GM19455 (cell line): ENCODE measurements at regions not wholly inside any gene's neighbourhood (a gene's known extent, or its start where the extent isn't known, plus 50 kb on each side); places are given as distances from the start of the nearest gene placed in this dataset.
A peak's percentile ranks its signal among the peaks of the same experiment; 100 is the strongest.

Experiments used
- ATAC-seq: cut with Tn5 transposase; IDR thresholded peaks from one replicate; pipeline ENCODE4 v1.9.1; 2021; ENCODE audit not compliant: unreplicated experiment

DNA sequence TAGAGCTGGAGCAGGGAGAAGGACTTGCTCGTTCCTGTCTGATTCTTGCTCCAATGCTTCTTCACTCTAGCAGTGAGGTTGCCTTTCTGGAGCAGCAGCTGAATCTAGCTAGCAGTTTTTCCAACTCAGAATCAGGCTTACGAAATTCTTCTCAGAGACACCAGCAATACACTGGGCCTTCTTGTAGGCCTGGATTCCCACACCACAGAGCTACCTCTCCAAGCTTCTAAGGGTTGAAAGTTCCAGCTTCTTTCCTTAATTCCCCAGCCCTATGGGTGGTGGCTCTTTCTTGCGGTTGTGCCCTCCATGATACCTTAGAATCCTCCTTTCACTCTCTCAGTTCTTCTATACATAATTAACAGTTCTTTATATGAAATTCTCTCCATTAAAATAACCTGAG, 586.6 kb downstream of the INHBA start:
- no peak for ATAC-seq

DNA sequence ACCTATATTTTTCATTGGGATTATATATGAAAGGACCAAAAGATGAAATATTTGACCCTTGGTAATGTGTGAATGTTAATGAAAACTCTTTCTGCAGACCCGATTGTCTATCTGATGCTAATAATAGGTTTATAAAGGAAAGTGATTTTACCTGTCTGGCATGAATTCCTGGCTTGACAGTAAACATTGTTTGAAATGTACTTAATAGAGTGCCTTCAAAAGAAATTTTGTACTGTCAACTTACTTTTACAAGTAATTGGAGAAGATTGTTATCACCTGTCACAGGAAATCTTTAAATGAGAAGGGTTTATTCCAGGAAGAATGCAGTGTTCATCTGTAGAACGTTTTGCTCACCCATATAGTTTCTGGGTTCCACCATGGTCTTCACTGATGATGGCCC, 588.2 kb downstream of the INHBA start:
- ATAC-seq: no peak

DNA sequence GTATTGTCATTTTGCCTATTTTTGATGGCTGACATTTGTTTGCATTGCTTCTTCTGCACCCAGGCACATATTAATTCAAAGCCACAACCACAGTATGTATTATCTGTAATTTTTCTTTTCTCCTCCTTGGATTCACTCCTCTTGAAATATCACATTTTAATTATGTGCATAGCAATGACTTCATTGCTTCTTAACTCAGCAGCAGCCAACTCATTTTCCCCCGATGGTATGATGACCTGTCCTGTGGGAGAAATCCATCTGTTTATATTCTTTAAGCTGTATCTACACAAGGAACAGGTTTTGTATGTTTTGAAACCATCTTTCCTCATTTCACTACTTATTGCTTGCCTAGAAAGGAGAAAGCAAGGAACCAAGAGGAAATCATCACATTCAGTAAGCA, 588.8 kb downstream of the INHBA start:
- ATAC-seq: no peak

DNA sequence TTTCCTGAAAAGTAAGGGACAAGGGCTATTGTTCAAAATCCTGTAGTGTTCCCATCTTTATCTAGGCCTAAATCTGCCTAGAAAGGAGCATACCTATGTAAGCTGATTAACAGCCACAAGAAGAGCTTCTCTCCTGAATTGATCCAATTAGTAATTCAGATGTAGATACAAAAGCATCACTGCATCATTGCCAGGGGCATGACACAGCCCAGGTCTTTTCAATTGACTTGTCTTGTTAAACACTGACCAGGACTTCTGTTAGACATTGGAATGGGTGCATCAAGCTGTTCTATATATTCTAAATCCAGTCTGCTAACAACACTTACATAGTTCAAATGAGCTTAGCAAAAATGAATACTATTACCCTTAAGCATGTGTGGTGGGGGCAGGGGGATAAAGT, 589.2 kb downstream of the INHBA start:
- no peak for ATAC-seq

DNA sequence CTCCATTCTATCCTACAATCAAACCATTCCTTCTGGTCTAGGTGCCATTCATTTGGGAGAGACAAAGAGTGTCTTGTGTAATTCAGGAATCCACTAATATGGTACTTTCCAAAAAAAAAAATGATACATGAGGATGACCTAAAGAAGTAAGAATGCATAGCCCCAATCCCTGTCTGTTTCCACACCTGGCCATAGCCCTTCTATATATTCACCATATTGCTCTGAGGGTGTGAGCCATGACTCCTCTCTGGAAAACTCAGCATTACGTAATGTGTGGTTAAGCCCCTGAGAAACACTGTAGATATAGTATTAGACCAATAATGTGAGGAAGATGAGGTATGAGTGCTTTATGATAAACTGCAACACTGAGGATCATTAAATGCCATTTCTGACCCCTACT, 592.7 kb downstream of the INHBA start:
- no peak for ATAC-seq

DNA sequence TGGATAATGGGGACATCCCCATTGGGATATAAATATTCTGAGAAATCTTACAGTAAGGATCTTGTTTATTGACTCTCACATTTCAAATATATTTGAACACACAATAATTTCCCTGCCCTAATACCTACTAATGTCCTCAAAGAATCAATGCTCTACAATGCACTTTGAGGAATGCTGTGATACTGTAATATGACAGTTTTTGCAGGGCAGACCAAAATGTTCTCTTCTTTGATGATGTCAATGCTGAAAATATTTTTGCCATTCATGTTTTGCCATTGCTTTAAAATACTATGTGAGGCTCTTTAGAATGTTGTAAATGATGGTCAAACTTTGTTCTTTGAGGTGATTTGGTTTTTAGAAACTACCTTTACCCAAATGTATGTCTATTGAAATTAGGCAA, 594.1 kb downstream of the INHBA start:
- no peak for ATAC-seq

DNA sequence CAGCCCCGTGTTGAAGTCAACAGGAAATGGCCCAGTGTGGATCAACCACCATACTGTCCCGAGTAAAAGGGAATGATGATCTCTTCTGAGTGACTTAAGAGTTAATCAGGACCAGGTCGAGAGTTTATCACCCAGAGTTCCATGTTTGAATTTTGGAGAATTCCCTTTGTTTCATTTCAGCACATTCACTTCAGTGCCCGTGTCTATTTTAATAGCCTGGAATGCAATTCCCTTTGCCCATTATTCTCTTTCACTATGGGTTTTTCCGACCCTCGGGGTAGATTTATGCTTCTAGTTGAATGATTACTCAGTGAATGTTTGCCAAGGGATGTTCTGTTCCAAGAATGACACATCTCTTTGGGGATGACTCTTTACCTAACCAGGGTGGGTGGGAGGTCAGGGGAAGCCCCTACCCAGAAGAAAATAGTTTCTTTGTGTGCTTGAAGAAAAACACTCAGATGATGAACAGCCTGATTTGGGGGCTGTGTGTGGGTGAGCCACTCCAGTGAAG, 594.9 kb downstream of the INHBA start:
- no peak for ATAC-seq

DNA sequence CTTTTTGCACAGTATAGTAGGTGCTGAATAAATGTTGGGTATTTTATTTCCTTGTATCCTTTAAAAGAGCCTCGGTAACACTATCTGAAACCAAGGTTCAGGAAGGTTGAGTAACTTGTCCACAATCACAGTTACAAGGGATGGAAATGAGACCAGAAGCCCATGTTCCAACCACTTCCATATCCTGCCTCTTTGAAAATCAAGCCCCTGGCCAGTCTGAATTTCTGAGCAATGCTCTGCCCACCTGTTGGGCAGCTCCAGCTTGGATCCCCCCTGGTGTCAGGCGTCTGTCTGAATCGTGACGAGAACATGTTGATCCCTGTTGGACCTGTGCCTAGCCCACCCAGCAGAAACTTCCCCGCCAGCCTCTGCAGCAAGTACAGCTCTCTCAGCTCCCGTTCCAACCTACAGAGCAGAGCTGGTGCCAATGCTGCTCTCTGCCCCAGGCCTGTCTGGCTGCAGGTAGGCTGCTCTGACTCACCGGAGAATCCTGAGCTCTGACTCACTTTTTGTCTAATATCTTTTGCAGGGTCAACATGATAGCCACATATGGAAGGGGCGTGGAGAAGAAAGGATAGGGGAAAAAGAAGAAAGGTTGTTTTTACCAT, 595.5 kb downstream of the INHBA start:
- no peak for ATAC-seq

DNA sequence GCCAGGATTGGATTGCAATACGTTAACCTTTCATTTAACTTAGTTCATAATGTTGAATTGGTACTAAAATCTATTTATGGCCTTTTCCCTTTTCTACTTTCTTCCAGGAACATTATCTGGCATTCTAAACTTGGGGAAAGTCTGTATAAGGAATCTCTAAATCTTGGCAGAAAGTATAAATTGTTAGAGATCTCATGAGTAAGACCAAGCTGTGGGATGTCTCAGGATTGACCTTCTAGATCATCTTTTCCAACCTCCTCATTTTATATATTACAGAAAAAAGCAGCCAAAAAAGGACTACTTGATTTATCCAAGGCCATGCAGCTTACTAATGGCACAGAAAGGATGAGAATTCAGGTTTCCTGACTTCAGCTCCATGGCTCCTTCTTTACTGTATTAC, 598.3 kb downstream of the INHBA start:
- ATAC-seq: no peak

DNA sequence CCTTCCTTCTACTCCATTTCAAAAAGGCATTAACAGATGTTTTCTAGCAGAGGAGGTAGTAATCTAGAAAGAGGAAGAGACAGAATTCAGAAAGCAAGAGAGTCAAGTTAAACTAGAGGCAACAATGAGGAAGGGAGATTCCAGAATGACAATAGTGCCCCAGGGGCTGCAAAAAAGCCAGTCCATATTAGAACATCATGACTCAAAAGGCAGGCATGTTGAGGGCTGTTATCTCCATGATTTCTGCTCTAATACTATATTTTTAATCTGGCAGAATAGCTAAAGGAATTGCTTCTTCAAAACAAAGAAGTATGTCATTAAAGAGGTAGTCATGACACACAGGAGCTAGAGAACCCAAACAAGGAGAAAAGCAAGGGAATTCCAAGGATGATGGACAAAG, 599.6 kb downstream of the INHBA start:
- peak; percentile 67 for ATAC-seq

DNA sequence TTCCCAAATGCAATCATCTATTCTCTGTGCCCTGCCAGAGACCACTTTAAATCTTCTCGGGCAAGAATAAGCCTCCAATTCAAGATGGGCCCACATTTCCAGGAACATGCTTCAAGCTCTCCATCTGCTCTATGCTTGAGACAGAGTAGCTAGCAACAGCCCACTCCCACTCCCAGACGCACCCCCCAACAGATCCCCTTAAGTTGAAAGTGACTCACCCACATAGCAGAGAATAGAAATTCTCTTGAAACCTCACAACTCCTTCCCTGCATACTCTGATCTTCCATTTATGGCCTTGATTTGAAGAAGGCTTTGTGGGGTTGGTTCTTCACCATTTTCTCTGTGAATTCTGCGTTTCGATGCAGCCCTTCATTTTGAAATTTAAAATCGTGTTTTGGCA, 604.0 kb downstream of the INHBA start:
- no peak for ATAC-seq

DNA sequence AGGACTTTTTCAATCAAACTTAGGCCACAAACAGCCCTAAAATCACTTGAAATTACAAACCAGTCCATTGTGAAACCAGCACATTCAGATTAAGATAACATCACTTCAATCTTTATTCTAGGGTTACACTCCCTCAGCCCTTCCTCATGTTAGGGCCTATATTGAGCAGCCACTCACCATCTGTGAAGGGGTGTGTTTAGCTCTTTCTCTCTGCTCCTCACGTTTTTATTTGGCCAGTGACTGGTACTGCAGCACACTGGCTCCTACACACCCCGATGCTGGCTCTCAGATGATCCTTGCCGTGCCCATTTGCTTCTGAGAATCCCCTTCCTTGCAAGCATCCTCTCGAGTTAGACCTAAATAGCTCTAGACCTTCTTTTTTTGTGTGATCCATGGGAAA, 604.5 kb downstream of the INHBA start:
- ATAC-seq: no peak

DNA sequence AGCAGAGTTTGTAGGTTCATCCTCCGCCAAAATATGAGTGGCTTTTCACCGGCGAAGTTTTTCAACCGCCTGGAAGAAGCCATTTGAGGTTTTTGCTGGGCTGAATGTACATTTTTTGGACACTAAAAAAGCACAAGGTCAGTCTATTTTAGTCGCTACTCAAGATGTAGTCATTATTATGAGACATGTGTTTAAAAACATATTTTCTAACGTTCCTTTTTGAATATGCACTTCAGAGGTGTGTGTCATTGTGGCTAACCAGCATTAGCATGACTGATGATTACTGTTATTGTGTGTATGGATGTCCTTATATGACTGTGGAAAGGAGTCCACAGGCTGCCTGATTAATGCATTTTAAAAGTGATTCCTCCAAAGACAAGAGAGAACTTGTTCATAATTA, 605.4 kb downstream of the INHBA start:
- no peak for ATAC-seq

DNA sequence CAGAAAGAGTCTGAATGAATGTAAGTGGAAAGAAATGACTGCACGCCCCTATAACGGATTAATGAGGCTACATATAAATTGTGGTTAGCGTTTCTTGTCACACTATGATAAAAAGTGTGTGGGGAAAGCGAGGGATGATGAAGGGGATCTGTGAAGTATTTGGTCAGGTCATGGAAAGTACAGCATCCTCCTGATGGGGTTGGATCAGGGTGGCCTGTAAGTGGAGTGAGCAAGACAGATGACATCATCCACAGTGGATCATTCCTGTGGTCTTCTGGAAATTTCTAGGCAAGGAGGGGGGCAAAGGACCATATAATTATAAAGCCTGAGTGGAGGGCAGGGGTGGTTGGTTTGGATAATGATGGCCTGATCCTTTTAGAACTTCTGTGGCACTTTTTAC, 606.0 kb downstream of the INHBA start:
- ATAC-seq: no peak

DNA sequence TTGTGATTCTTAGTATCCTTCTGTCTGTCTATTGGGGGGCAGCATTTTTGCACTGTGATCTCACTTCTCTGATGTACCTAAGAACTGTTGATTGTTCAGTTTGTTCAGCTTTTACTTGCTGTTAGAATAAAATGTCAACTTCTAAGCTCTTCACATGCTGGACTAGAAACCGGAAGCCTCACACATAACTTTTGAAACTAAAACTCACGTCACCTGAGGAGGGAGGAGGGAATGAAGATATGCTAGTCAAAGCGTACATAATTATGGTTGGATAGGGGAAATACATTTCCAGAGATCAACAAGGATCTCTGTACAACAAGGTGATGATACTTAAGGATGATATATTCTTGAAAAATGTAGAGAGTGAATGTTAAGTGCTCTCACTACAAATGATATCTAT, 609.7 kb downstream of the INHBA start:
- no peak for ATAC-seq

DNA sequence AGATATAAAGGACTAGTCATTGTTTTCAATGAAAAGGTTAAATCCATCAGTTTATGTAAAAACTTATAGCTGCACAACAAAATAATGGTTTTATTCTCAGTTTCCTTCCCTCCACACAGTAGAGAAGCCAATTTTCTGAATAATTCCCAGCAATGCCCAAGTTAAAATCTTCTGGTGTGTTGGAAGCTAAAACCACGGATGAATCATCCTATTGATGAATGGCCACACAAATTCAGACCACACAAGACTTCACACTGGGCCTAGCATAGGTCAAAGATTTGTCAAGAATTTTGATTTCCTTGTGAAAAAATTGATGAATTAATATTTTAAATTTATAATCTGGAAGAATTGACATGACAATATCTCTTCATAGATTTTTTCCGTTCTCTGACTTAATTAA, 617.6 kb downstream of the INHBA start:
- no peak for ATAC-seq

DNA sequence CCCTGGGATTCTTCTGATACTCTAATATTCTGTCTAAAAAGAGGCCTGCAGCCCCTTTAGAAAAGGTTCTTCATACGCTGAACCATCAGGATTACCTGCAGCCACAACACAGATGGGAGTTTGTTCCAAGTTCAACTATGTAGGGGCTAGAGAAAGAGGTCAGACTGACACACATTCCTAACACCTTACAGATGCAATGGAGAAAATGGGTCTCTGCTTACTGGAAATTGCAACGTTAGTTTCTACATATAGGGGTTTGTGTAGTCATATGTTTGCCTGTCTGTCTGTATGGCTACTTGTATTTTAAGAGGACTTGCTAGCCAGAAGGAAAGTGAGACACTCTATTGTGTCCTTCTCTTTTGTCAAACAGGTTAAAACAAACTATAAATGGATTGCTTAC, 618.5 kb downstream of the INHBA start:
- ATAC-seq: no peak

DNA sequence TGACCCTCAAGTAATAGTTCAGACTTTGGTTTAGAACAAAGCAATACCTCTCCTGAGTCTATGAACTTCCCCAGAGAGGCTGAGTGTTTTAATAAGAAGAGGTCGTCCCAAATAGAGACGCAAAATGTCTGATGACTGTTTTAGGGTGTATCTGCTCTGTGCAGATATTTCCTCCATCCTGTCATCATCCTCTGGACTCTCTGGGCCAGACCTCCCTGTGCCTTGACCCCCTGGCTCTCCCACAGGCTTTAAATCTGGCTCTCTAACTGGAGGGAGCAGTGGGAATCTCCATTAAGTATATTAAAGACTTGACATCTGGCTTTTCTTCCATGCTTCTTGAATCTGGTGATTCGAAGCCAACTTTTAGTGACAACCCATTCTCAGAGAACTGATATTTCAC, 633.3 kb downstream of the INHBA start:
- ATAC-seq: no peak

DNA sequence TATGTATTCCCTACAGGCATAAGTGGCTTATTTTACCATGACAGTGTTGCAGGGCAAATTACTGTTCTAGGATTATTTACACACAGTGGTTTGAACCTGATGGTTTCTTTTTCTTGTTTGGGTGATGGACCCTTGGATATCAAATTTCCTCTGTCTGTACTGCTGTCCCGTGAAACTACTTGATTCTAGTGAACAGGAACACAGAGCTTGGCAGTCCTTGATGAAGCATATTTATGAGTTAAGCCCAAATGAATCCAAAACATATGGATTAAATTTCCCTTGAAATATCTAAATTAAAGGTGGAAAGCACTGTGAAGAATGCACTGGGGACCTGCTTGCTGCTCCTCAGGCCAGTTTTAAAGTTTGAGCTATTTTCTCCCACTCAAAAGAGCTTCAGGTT, 635.3 kb downstream of the INHBA start:
- no peak for ATAC-seq

DNA sequence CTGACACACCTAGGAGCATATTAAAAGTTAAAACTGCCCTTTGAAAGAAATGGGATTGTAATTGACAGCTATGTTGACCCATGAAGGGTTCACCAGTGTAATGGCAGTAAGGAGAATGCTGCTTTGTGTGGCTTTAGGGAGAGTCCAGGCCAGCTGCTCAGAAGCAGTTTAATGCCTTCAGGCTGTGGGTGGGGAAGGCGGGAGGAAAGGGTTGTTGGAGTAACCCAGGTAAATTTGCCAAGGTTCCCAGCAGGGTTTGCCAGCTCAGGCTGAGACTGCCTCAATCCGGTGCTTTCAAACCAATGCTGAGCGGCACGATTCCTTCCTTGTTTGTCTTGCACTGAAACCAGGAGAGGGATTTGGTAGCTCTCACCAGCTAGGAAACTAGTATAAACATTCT, 637.2 kb downstream of the INHBA start:
- no peak for ATAC-seq

DNA sequence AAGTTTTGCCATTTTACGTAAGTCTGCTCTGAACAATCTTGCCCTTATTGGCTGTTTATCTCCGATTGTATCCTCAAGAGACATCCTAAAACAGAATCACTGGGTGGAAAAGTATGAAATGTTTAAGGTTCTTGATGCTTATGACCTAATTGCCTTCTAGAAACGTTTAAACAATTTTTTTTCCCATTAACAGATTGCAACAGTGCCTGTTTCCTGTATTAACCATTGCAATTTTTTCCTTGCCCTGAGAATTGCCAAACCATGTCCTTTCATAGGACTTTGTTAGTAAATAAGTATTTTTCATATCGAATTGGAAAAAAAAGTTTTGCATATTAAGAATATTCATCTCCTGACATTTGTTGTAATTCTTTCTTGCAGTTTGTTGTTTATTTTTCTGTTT, 639.8 kb downstream of the INHBA start:
- ATAC-seq: no peak

DNA sequence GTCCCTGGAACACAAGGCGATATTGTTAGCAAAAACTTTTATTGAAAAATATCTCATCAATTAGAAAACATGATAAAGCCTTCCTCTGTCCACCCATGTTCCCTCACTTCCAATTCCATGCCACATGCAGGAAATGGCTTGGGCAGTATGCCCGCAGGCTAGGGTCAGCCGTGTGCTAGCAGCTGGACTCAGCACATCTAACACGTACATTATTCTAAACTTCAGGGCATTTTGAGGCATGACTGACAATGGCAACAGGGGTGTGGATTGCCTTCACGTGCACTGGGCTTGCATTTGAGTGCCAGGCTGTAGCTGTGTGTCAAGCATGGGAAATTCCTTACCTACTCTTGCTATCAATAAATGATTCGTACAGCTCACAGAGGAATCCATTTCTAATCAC, 642.1 kb downstream of the INHBA start:
- ATAC-seq: no peak

DNA sequence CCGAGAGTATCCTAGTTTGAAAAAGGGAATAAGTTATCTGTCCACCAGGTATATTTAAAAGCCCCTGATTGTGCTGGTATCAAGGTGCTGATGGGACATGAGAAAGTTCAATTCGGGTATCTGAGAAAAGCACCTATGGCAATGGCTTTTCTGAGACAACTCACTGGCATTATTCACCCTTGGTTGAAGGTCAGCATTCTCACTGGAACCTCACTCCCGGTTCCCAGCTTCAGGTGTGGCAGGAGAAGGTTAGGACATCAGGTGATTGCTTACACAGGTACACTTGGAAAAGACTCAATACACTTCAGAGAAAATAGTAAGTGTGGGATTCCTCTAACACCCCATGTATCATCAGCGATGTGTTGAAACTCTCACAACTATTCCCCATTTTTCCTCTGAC, 643.1 kb downstream of the INHBA start:
- no peak for ATAC-seq
